Astrocyte (in vitro differentiated cells and primary cell): ENCODE measurements at regions not wholly inside any gene's neighbourhood (a gene's known extent, or its start where the extent isn't known, plus 50 kb on each side); places are given as distances from the start of the nearest gene placed in this dataset.

Experiments used
- CTCF ChIP-seq: IDR thresholded peaks from 2 replicates; pipeline ENCODE4 v1.5.1; 2011; ENCODE audit warnings: low read depth, mild to moderate bottlenecking, inconsistent platforms, low read length, moderate library complexity; ENCODE audit not compliant: insufficient read depth
- EZH2 ChIP-seq: IDR thresholded peaks from 2 replicates; pipeline ENCODE4 v1.6.1; 2012; ENCODE audit warnings: mild to moderate bottlenecking, low read length, inconsistent platforms; ENCODE audit not compliant: insufficient read depth

GRCh38 chr2:153394247-153394646 lies 84.3 kb downstream of the RPRM start:
- TF ChIP-seq CTCF: no peak
- TF ChIP-seq EZH2: no peak
